SK-N-SH treated with all-trans-retinoic acid at 6 μM for 48 hours (cell line): ENCODE measurements at regions not wholly inside any gene's neighbourhood (a gene's known extent, or its start where the extent isn't known, plus 50 kb on each side); places are given as distances from the start of the nearest gene placed in this dataset.
"Not testable (repeated sequence)": the region's sequence is repeated elsewhere in the genome, so short reads cannot be mapped to it uniquely, and the experiment has no call there.

Experiments
- ATAC-seq: fragments of 200-7000 bp; cut with Tn5 transposase; 3 replicates; pipeline ENCODE4 v1.9.1; 2020; ENCODE audit warnings: mild to moderate bottlenecking, moderate library complexity
- ARNTL ChIP-seq: fragments of 450-650 bp; formaldehyde crosslinking; IDR thresholded peaks from 2 replicates; pipeline ENCODE4 v1.5.0; 2020; ENCODE audit warnings: low read depth, mild to moderate bottlenecking, moderate library complexity, borderline replicate concordance
- BACH2 ChIP-seq: fragments of 250-450 bp; sonication (Bioruptor Pico); IDR thresholded peaks from 2 replicates; pipeline ENCODE4 v1.9.0; 2021; ENCODE audit warnings: mild to moderate bottlenecking, borderline replicate concordance
- CREB5 ChIP-seq: fragments of 250-450 bp; sonication (Bioruptor Pico); IDR thresholded peaks from 2 replicates; pipeline ENCODE4 v1.5.1; 2020; ENCODE audit warnings: low read depth, mild to moderate bottlenecking, moderate library complexity
- CSDC2 ChIP-seq: fragments of 250-450 bp; sonication (Bioruptor Pico); IDR thresholded peaks from 2 replicates; pipeline ENCODE4 v1.5.0; 2020; ENCODE audit warnings: mild to moderate bottlenecking, moderate library complexity
- CSRNP3 ChIP-seq: fragments of 250-450 bp; sonication (Bioruptor Pico); IDR thresholded peaks from 2 replicates; pipeline ENCODE4 v1.5.1; 2021; ENCODE audit warnings: mild to moderate bottlenecking, moderate library complexity
- ESRRG ChIP-seq: fragments of 250-450 bp; sonication (Bioruptor Pico); IDR thresholded peaks from 2 replicates; pipeline ENCODE4 v1.6.1; 2021; ENCODE audit warnings: mild to moderate bottlenecking
- GLIS3 ChIP-seq: fragments of 250-450 bp; sonication (Bioruptor Pico); IDR thresholded peaks from 2 replicates; pipeline ENCODE4 v1.5.0; 2020; ENCODE audit warnings: mild to moderate bottlenecking, moderate library complexity
- OSR1 ChIP-seq: fragments of 250-450 bp; sonication (Bioruptor Pico); IDR thresholded peaks from 2 replicates; pipeline ENCODE4 v1.8.0; 2022; ENCODE audit warnings: moderate library complexity, mild to moderate bottlenecking, inconsistent platforms
- PATZ1 ChIP-seq: fragments of 250-450 bp; sonication (Bioruptor Pico); IDR thresholded peaks from 2 replicates; pipeline ENCODE4 v1.8.0; 2020; ENCODE audit warnings: mild to moderate bottlenecking, moderate library complexity, borderline replicate concordance
- POU6F1 ChIP-seq: fragments of 250-450 bp; sonication (Bioruptor Pico); IDR thresholded peaks from 2 replicates; pipeline ENCODE4 v1.8.0; 2021; ENCODE audit warnings: low read depth, mild to moderate bottlenecking, moderate library complexity, borderline replicate concordance
- PPARA ChIP-seq: fragments of 250-450 bp; sonication (Bioruptor Pico); IDR thresholded peaks from 2 replicates; pipeline ENCODE4 v1.5.0; 2020; ENCODE audit warnings: mild to moderate bottlenecking, borderline replicate concordance
- RARB ChIP-seq: fragments of 250-450 bp; sonication (Bioruptor Pico); IDR thresholded peaks from 2 replicates; pipeline ENCODE4 v1.8.0; 2021; ENCODE audit warnings: mild to moderate bottlenecking, moderate library complexity
- SNAI2 ChIP-seq: fragments of 250-450 bp; sonication (Bioruptor Pico); IDR thresholded peaks from 2 replicates; pipeline ENCODE4 v1.5.0; 2020; ENCODE audit warnings: mild to moderate bottlenecking, moderate library complexity
- TCF4 ChIP-seq: fragments of 250-450 bp; sonication (Bioruptor Pico); IDR thresholded peaks from 2 replicates; pipeline ENCODE4 v1.8.0; 2021; ENCODE audit warnings: mild to moderate bottlenecking, moderate library complexity, borderline replicate concordance
- TOX ChIP-seq: fragments of 250-450 bp; sonication (Bioruptor Pico); IDR thresholded peaks from 2 replicates; pipeline ENCODE4 v1.8.0; 2021; ENCODE audit warnings: mild to moderate bottlenecking, moderate library complexity, borderline replicate concordance
- TSHZ2 ChIP-seq: fragments of 250-450 bp; sonication (Bioruptor Pico); IDR thresholded peaks from 2 replicates; pipeline ENCODE4 v1.5.0; 2020; ENCODE audit warnings: mild to moderate bottlenecking, moderate library complexity
- ZC3H10 ChIP-seq: fragments of 250-450 bp; sonication (Bioruptor Pico); IDR thresholded peaks from 2 replicates; pipeline ENCODE4 v1.5.1; 2021; ENCODE audit warnings: mild to moderate bottlenecking, moderate library complexity
- ZFP3 ChIP-seq: fragments of 250-450 bp; sonication (Bioruptor Pico); IDR thresholded peaks from 2 replicates; pipeline ENCODE4 v1.5.0; 2020; ENCODE audit warnings: mild to moderate bottlenecking, moderate library complexity
- ZNF565 ChIP-seq: fragments of 450-650 bp; formaldehyde crosslinking; conservative IDR thresholded peaks from 2 replicates; pipeline ENCODE4 v1.5.0; 2020; ENCODE audit warnings: low read depth, mild to moderate bottlenecking, moderate library complexity
- ZNF70 ChIP-seq: fragments of 450-650 bp; formaldehyde crosslinking; IDR thresholded peaks from 2 replicates; pipeline ENCODE4 v1.5.0; 2020; ENCODE audit warnings: mild to moderate bottlenecking, moderate library complexity
- ZNF8 ChIP-seq: fragments of 450-650 bp; formaldehyde crosslinking; IDR thresholded peaks from 2 replicates; pipeline ENCODE4 v1.5.0; 2020; ENCODE audit warnings: mild to moderate bottlenecking, moderate library complexity

- no peak for TF ChIP-seq GLIS3 (CRISPR knock-in tag)
- TF ChIP-seq CSDC2 (CRISPR knock-in tag), result no peak
- no peak for TF ChIP-seq PATZ1 (CRISPR knock-in tag)
- no peak for TF ChIP-seq BACH2 (CRISPR knock-in tag)
- no peak for TF ChIP-seq RARB (CRISPR knock-in tag)
- TF ChIP-seq ZFP3 (CRISPR knock-in tag), result no peak
- no peak for TF ChIP-seq PPARA (CRISPR knock-in tag)
- TF ChIP-seq ZNF8 (CRISPR knock-in tag), result no peak
- no peak for TF ChIP-seq TSHZ2 (CRISPR knock-in tag)
- no peak for TF ChIP-seq OSR1 (CRISPR knock-in tag)
- TF ChIP-seq ZNF565 (CRISPR knock-in tag), result no peak
- TF ChIP-seq CREB5 (CRISPR knock-in tag), result no peak
- TF ChIP-seq TOX (CRISPR knock-in tag), result no peak
- TF ChIP-seq TCF4 (CRISPR knock-in tag), result no peak
- no peak for TF ChIP-seq ARNTL (CRISPR knock-in tag)
- TF ChIP-seq ESRRG (CRISPR knock-in tag), result no peak
- TF ChIP-seq, all 23 proteins: peak for 0
These were observed 129.9 kb upstream of the TMEM260 start for GRCh38 chr14:56449670-56450213.

GRCh38 chr14:56452940-56453339 lies 126.7 kb upstream of the TMEM260 start:
- no peak for TF ChIP-seq ESRRG (CRISPR knock-in tag)
- no peak for TF ChIP-seq RARB (CRISPR knock-in tag)
- no peak for TF ChIP-seq OSR1 (CRISPR knock-in tag)
- no peak for TF ChIP-seq GLIS3 (CRISPR knock-in tag)
- TF ChIP-seq TCF4 (CRISPR knock-in tag), result no peak
- no peak for TF ChIP-seq ZNF565 (CRISPR knock-in tag)
- no peak for TF ChIP-seq ZC3H10 (CRISPR knock-in tag)
- TF ChIP-seq PPARA (CRISPR knock-in tag), result no peak
- no peak for TF ChIP-seq ZNF70 (CRISPR knock-in tag)
- TF ChIP-seq TOX (CRISPR knock-in tag), result no peak
- TF ChIP-seq CSRNP3 (CRISPR knock-in tag), result no peak
- no peak for TF ChIP-seq POU6F1 (CRISPR knock-in tag)
- no peak for TF ChIP-seq ARNTL (CRISPR knock-in tag)
- TF ChIP-seq BACH2 (CRISPR knock-in tag), result no peak
- TF ChIP-seq PATZ1 (CRISPR knock-in tag), result no peak
- TF ChIP-seq SNAI2 (CRISPR knock-in tag), result no peak
- no peak for TF ChIP-seq TSHZ2 (CRISPR knock-in tag)
- no peak for TF ChIP-seq CSDC2 (CRISPR knock-in tag)
- TF ChIP-seq ZFP3 (CRISPR knock-in tag), result no peak
- TF ChIP-seq, all 23 proteins: peak for 0
- ATAC-seq, result no peak

More at GRCh38 chr14:56449670-56450213, 129.9 kb upstream of the TMEM260 start:
- no peak for ATAC-seq

GRCh38 chr14:56454680-56455079 lies 124.9 kb upstream of the TMEM260 start:
- ATAC-seq, result not testable (repeated sequence)
